HCT116 (cell line): ENCODE measurements at regions not wholly inside any gene's neighbourhood (a gene's known extent, or its start where the extent isn't known, plus 50 kb on each side); places are given as distances from the start of the nearest gene placed in this dataset.

ENCODE experiments used
- ATAC-seq: fragments of 200-7000 bp; cut with Tn5 transposase; 2 replicates; pipeline ENCODE4 v1.9.1; 2020; ENCODE audit warnings: mild to moderate bottlenecking, moderate library complexity
- BruUV-seq: library from RNA; stranded (reverse); fragments of 400-500 nt; replicated peaks from 2 replicates; lab custom pipeline; 2021; lab: Mats Ljungman, UMichigan
- CTCF ChIA-PET: fragments of 300-600 bp; sonication (Branson Sonifier 250); formaldehyde crosslinking; loops from one replicate; lab custom pipeline; 2021; ENCODE audit warnings: antibody characterized with exemption; lab: Charles Lee
- POLR2A ChIA-PET: fragments of 300-600, 350-600 bp; sonication (Branson Sonifier 250); formaldehyde crosslinking; loops from one replicate; lab custom pipeline; 2021; ENCODE audit warnings: antibody characterized with exemption; lab: Charles Lee
- RAD21 ChIA-PET, 2 experiments: fragments of 300-600 bp; sonication (Branson Sonifier 250); formaldehyde crosslinking; loops; one replicate each; lab custom pipeline; 2023; ENCODE audit warnings: low total read pairs in 2 of 2; ENCODE audit not compliant: uncharacterized antibody in 2 of 2, unreplicated experiment in 2 of 2, low non-redundant PET in 1 of 2; lab: Charles Lee
- DNase-seq: peaks from one replicate; pipeline ENCODE4 v3.0.0-alpha.2; 2010; ENCODE audit warnings: low read depth, low spot score
- H2AFZ ChIP-seq: fragments of 200-600 bp; shearing (Covaris generic), sonication (generic); 2 replicates; pipeline ENCODE4 v1.6.1; 2017; ENCODE audit warnings: low read depth, mixed run types, mixed read lengths, antibody characterized with exemption, low read length; ENCODE audit not compliant: poor library complexity, severe bottlenecking
- H3K27ac ChIP-seq: 2 replicates; pipeline ENCODE4 v1.5.1; 2012; ENCODE audit warnings: low read depth, low read length
- H3K27me3 ChIP-seq: fragments of 200-600 bp; sonication (generic); 2 replicates; pipeline ENCODE4 v1.6.1; 2016; ENCODE audit warnings: mixed run types, low read length, mixed read lengths; ENCODE audit not compliant: insufficient read depth
- H3K36me3 ChIP-seq, 2 experiments: fragments of 200-500 bp in 1 of 2; fragments of 200-600 bp in 1 of 2; sonication (Bioruptor generic) in 1 of 2; sonication (generic) in 1 of 2; 2 replicates each; pipeline versions ENCODE4 v1.5.1 to v1.6.1; 2014 to 2016; ENCODE audit warnings: low read length in 2 of 2, inconsistent platforms in 1 of 2, mixed read lengths in 1 of 2, mixed run types in 1 of 2; ENCODE audit not compliant: insufficient read depth in 2 of 2, control insufficient read depth in 1 of 2
- H3K4me1 ChIP-seq, 2 experiments: fragments of 200-600 bp in 1 of 2; sonication (generic) in 1 of 2; 2 replicates each; pipeline versions ENCODE4 v1.5.1 to v1.6.1; 2012 to 2017; ENCODE audit warnings: low read length in 2 of 2, inconsistent platforms in 1 of 2, mild to moderate bottlenecking in 1 of 2, mixed read lengths in 1 of 2, mixed run types in 1 of 2, moderate library complexity in 1 of 2; ENCODE audit not compliant: insufficient read depth in 2 of 2, control insufficient read depth in 1 of 2
- H3K4me2 ChIP-seq: fragments of 200-600 bp; sonication (generic); 2 replicates; pipeline ENCODE4 v1.6.1; 2017; ENCODE audit warnings: mixed run types, low read length, mixed read lengths
- H3K4me3 ChIP-seq, 2 experiments: fragments of 200-600 bp in 1 of 2; sonication (generic) in 1 of 2; replicated peaks in 1 of 2; 2 replicates each; pipeline ENCODE4 v1.5.1; 2011 to 2016; ENCODE audit warnings: low read length in 2 of 2, control low read depth in 1 of 2, low read depth in 1 of 2, mild to moderate bottlenecking in 1 of 2, mixed read lengths in 1 of 2, mixed run types in 1 of 2
- H3K79me2 ChIP-seq: fragments of 200-600 bp; sonication (generic); 2 replicates; pipeline ENCODE4 v1.6.1; 2017; ENCODE audit warnings: mild to moderate bottlenecking, mixed run types, low read length, moderate library complexity, mixed read lengths; ENCODE audit not compliant: insufficient read depth
- H3K9ac ChIP-seq: fragments of 200-600 bp; sonication (generic); 2 replicates; pipeline ENCODE4 v1.6.1; 2016; ENCODE audit warnings: low read length, mixed read lengths
- H3K9me2 ChIP-seq: fragments of 200-600 bp; sonication (generic), shearing (Covaris generic); 2 replicates; pipeline ENCODE4 v1.6.1; 2017; ENCODE audit warnings: mixed run types, mild to moderate bottlenecking, moderate library complexity; ENCODE audit not compliant: insufficient read depth
- H3K9me3 ChIP-seq, 2 experiments: fragments of 200-500 bp in 1 of 2; fragments of 200-600 bp in 1 of 2; sonication (Bioruptor generic) in 1 of 2; sonication (generic) in 1 of 2; 2 replicates each; pipeline ENCODE4 v1.6.1; 2014 to 2017; ENCODE audit warnings: low read length in 2 of 2, mixed read lengths in 2 of 2, inconsistent platforms in 1 of 2, low read depth in 1 of 2, mild to moderate bottlenecking in 1 of 2, mixed run types in 1 of 2, moderate library complexity in 1 of 2; ENCODE audit not compliant: control insufficient read depth in 1 of 2, insufficient read depth in 1 of 2
- H4K20me1 ChIP-seq: fragments of 200-600 bp; sonication (generic), shearing (Covaris generic); 2 replicates; pipeline ENCODE4 v1.6.1; 2017; ENCODE audit warnings: mixed run types, mild to moderate bottlenecking, moderate library complexity; ENCODE audit not compliant: insufficient read depth
- CBX3 ChIP-seq: IDR thresholded peaks from 2 replicates; pipeline ENCODE4 v1.6.1; 2012; ENCODE audit warnings: low read depth
- CEBPB ChIP-seq: IDR thresholded peaks from 2 replicates; pipeline ENCODE4 v1.6.1; 2012; ENCODE audit warnings: low read depth
- EGR1 ChIP-seq: IDR thresholded peaks from 2 replicates; pipeline ENCODE4 v1.6.1; 2012; ENCODE audit warnings: low read depth
- ELF1 ChIP-seq: IDR thresholded peaks from 2 replicates; pipeline ENCODE4 v1.6.1; 2012; ENCODE audit warnings: low read depth, borderline replicate concordance
- EZH2 ChIP-seq: fragments of 200-600 bp; sonication (generic); IDR thresholded peaks from 2 replicates; pipeline ENCODE4 v1.6.1; 2017; ENCODE audit warnings: antibody characterized with exemption, mixed run types
- EZH2phosphoT487 ChIP-seq: fragments of 200-600 bp; IDR thresholded peaks from 2 replicates; pipeline ENCODE4 v1.6.1; 2018; ENCODE audit warnings: antibody characterized with exemption, borderline replicate concordance
- JUND ChIP-seq: IDR thresholded peaks from 2 replicates; pipeline ENCODE4 v1.6.1; 2012
- POLR2A ChIP-seq: IDR thresholded peaks from 2 replicates; pipeline ENCODE4 v1.7.0; 2011; ENCODE audit warnings: borderline replicate concordance; ENCODE audit not compliant: insufficient read depth, insufficient read length; ENCODE audit errors: extremely low read depth
- POLR2AphosphoS5 ChIP-seq: IDR thresholded peaks from 2 replicates; pipeline ENCODE4 v1.6.1; 2011; ENCODE audit warnings: mild to moderate bottlenecking, low read depth, low read length, moderate library complexity
- RAD21 ChIP-seq: IDR thresholded peaks from 2 replicates; pipeline ENCODE4 v1.6.1; 2012; ENCODE audit warnings: low read depth, mild to moderate bottlenecking
- SIN3A ChIP-seq: IDR thresholded peaks from 2 replicates; pipeline ENCODE4 v1.6.1; 2012; ENCODE audit warnings: low read depth
- SP1 ChIP-seq: IDR thresholded peaks from 2 replicates; pipeline ENCODE4 v1.6.1; 2012; ENCODE audit warnings: low read depth
- TCF7L2 ChIP-seq: IDR thresholded peaks from 2 replicates; pipeline ENCODE4 v1.7.0; 2011; ENCODE audit warnings: borderline replicate concordance, inconsistent platforms; ENCODE audit not compliant: insufficient read depth, insufficient read length; ENCODE audit errors: extremely low read depth
- YY1 ChIP-seq: IDR thresholded peaks from 2 replicates; pipeline ENCODE4 v1.6.1; 2011; ENCODE audit warnings: low read length, low read depth, moderate library complexity, mild to moderate bottlenecking; ENCODE audit not compliant: insufficient replicate concordance; ENCODE audit errors: extremely low read depth
- ZFX ChIP-seq: fragments of 450-650 bp; IDR thresholded peaks from 2 replicates; pipeline ENCODE4 v1.6.1; 2017
- ZNF274 ChIP-seq: fragments of 200-500 bp; sonication (Bioruptor generic); IDR thresholded peaks from 2 replicates; pipeline ENCODE4 v1.6.1; 2014; ENCODE audit warnings: mild to moderate bottlenecking, low read depth, low read length, inconsistent platforms
- intact Hi-C: fragments of 100-400 bp; cut with micrococcal nuclease; formaldehyde crosslinking; loops from 2 replicates; pipeline ENCODE4 v1.10.0; 2022
- TF ChIP-seq, protein P1 (sequence below): IDR thresholded peaks from 2 replicates; pipeline ENCODE4 v1.6.1; 2011; ENCODE audit warnings: mild to moderate bottlenecking, low read length, moderate library complexity; ENCODE audit not compliant: insufficient replicate concordance; ENCODE audit errors: extremely low read depth
- TF ChIP-seq, protein P2 (sequence below): IDR thresholded peaks from 2 replicates; pipeline ENCODE4 v1.6.1; 2012
- TF ChIP-seq, protein P3 (sequence below): IDR thresholded peaks from 2 replicates; pipeline ENCODE4 v1.6.1; 2012
- TF ChIP-seq, protein P4 (sequence below), 3 experiments: fragments of 200-600 bp in 1 of 3; sonication (generic) in 1 of 3; IDR thresholded peaks in 2 of 3; conservative IDR thresholded peaks in 1 of 3; 2 replicates each; pipeline ENCODE4 v1.5.1; 2012 to 2017; ENCODE audit warnings: low read depth in 2 of 3, low read length in 2 of 3, antibody characterized with exemption in 1 of 3, borderline replicate concordance in 1 of 3, control low read depth in 1 of 3, mild to moderate bottlenecking in 1 of 3, mixed read lengths in 1 of 3, mixed run types in 1 of 3, moderate library complexity in 1 of 3; ENCODE audit not compliant: insufficient read depth in 1 of 3

DNA sequence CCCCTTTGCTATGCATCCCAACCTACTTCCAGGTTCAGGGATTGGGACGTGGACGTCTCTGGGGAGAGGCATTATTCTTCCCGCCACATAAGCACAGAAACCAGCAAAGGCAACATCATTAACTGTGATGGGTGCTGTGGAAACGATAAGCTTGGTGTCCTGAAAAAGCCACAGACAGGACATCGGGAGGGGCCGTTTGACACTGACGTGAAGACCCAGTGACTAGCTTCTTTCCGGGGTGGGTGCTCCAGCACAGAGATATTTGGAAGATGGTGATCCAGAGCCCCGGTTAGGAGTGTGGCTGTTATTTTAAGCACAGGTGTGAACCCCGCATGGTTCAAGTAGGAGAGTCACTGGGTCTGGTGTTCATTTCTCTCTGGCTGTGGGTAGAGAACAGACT is 163.8 kb upstream of the HDAC4 start:
- BruUV-seq = no TSS peak
- DNase-seq = no peak
- Histone ChIP-seq H3K4me1 (no peaks in the 10 kb centered on the region), H3K4me2 (no peak overlapping the region), H3K27ac (no peak overlapping the region), H3K4me3 (no peak overlapping the region), H3K79me2 (no peaks in the 10 kb centered on the region), H3K36me3 (no peaks in the 10 kb centered on the region), H3K9ac (no peak overlapping the region), H4K20me1 (no peaks in the 10 kb centered on the region), H3K9me3 (no peaks in the 10 kb centered on the region), H2AFZ (no peak overlapping the region), H3K9me2 (no peaks in the 10 kb centered on the region), H3K27me3 (peaks cover 21% of the 10 kb centered on the region; the same call in 1 of the 2 replicates)
- ChIA-PET CTCF (no interaction called here), POLR2A (no interaction called here), RAD21 (no interaction called here)
- intact Hi-C loops = no loop called here
- ATAC-seq = no peak
- TF ChIP-seq CEBPB = no peak
- no peak for TF ChIP-seq CBX3
- TF ChIP-seq, protein P1, sequence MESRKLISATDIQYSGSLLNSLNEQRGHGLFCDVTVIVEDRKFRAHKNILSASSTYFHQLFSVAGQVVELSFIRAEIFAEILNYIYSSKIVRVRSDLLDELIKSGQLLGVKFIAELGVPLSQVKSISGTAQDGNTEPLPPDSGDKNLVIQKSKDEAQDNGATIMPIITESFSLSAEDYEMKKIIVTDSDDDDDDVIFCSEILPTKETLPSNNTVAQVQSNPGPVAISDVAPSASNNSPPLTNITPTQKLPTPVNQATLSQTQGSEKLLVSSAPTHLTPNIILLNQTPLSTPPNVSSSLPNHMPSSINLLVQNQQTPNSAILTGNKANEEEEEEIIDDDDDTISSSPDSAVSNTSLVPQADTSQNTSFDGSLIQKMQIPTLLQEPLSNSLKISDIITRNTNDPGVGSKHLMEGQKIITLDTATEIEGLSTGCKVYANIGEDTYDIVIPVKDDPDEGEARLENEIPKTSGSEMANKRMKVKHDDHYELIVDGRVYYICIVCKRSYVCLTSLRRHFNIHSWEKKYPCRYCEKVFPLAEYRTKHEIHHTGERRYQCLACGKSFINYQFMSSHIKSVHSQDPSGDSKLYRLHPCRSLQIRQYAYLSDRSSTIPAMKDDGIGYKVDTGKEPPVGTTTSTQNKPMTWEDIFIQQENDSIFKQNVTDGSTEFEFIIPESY = no peak
- TF ChIP-seq, protein P2, sequence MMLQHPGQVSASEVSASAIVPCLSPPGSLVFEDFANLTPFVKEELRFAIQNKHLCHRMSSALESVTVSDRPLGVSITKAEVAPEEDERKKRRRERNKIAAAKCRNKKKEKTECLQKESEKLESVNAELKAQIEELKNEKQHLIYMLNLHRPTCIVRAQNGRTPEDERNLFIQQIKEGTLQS = no peak
- no peak for TF ChIP-seq JUND
- TF ChIP-seq RAD21 = no peak
- TF ChIP-seq ZNF274 = no peak
- no peak for TF ChIP-seq YY1
- no peak for TF ChIP-seq SIN3A
- TF ChIP-seq TCF7L2 = no peak
- no peak for TF ChIP-seq SP1
- TF ChIP-seq EZH2 = no peak
- TF ChIP-seq ZFX = no peak
- TF ChIP-seq POLR2A = no peak
- TF ChIP-seq, protein P3, sequence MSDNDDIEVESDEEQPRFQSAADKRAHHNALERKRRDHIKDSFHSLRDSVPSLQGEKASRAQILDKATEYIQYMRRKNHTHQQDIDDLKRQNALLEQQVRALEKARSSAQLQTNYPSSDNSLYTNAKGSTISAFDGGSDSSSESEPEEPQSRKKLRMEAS = no peak
- no peak for TF ChIP-seq POLR2AphosphoS5
- no peak for TF ChIP-seq ELF1
- TF ChIP-seq EGR1 = no peak
- TF ChIP-seq, protein P4, sequence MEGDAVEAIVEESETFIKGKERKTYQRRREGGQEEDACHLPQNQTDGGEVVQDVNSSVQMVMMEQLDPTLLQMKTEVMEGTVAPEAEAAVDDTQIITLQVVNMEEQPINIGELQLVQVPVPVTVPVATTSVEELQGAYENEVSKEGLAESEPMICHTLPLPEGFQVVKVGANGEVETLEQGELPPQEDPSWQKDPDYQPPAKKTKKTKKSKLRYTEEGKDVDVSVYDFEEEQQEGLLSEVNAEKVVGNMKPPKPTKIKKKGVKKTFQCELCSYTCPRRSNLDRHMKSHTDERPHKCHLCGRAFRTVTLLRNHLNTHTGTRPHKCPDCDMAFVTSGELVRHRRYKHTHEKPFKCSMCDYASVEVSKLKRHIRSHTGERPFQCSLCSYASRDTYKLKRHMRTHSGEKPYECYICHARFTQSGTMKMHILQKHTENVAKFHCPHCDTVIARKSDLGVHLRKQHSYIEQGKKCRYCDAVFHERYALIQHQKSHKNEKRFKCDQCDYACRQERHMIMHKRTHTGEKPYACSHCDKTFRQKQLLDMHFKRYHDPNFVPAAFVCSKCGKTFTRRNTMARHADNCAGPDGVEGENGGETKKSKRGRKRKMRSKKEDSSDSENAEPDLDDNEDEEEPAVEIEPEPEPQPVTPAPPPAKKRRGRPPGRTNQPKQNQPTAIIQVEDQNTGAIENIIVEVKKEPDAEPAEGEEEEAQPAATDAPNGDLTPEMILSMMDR (IDR thresholded peaks at IDR 0.05 in 2 of 3, conservative IDR thresholded peaks at IDR 0.05 in 1 of 3; ENCODE audit: borderline replicate concordance in 1 of 3, insufficient read depth in 1 of 3, low read depth in 2 of 3, low read length in 2 of 3) = no peak
- TF ChIP-seq EZH2phosphoT487 = no peak
